Immature natural killer cell (primary cell): ENCODE measurements at regions not wholly inside any gene's neighbourhood (a gene's known extent, or its start where the extent isn't known, plus 50 kb on each side); places are given as distances from the start of the nearest gene placed in this dataset.
A peak's percentile ranks its signal among the peaks of the same experiment; 100 is the strongest.
"Not testable (repeated sequence)": the region's sequence is repeated elsewhere in the genome, so short reads cannot be mapped to it uniquely, and the experiment has no call there.

ENCODE experiments used
- DNase-seq, 3 donors: peaks; one replicate each; pipeline ENCODE4 v3.0.0; 2022; ENCODE audit warnings: mixed read lengths in 1 of 3
- H3K27ac Mint-ChIP-seq, 6 donors: one replicate each; pipeline ENCODE4 v1.8.0; 2020; ENCODE audit warnings: mixed read lengths in 6 of 6, mild to moderate bottlenecking in 5 of 6, inconsistent platforms in 4 of 6, moderate library complexity in 3 of 6
- H3K27me3 Mint-ChIP-seq, 3 donors: one replicate each; pipeline ENCODE4 v1.8.0; 2020 to 2021; ENCODE audit warnings: low read depth in 3 of 3, mild to moderate bottlenecking in 3 of 3, mixed read lengths in 3 of 3, moderate library complexity in 3 of 3, inconsistent platforms in 1 of 3
- H3K36me3 Mint-ChIP-seq, 3 donors: one replicate each; pipeline ENCODE4 v1.8.0; 2020; ENCODE audit warnings: mixed read lengths in 3 of 3, inconsistent platforms in 2 of 3, mild to moderate bottlenecking in 2 of 3
- H3K4me1 Mint-ChIP-seq, 2 donors: one replicate each; pipeline ENCODE4 v1.8.0; 2020; ENCODE audit warnings: inconsistent platforms in 2 of 2, mild to moderate bottlenecking in 2 of 2, mixed read lengths in 2 of 2, moderate library complexity in 1 of 2
- H3K4me3 Mint-ChIP-seq, 5 donors: one replicate each; pipeline ENCODE4 v1.8.0; 2020; ENCODE audit warnings: mild to moderate bottlenecking in 5 of 5, mixed read lengths in 5 of 5, inconsistent platforms in 3 of 5, moderate library complexity in 3 of 5
- H3K9me3 Mint-ChIP-seq, 6 donors: one replicate each; pipeline ENCODE4 v1.8.0; 2020; ENCODE audit warnings: mild to moderate bottlenecking in 6 of 6, mixed read lengths in 6 of 6, inconsistent platforms in 4 of 6, moderate library complexity in 3 of 6

GRCh38 chr21:18151046-18151445 is 93.6 kb upstream of the CHODL start:
- Mint-ChIP-seq H3K36me3 (no peaks in the 10 kb centered on the region), H3K4me3 (no peak overlapping the region), H3K27ac (peak overlapping the region in 2 of 6 donors; percentile 28 to 36), H3K9me3 (peaks cover 0 to 1% (median 0%) of the 10 kb centered on the region in 6 donors), H3K4me1 (peaks cover 58% of the 10 kb centered on the region in 2 donors), H3K27me3 (peaks cover 5 to 10% (median 9%) of the 10 kb centered on the region in 3 donors)
- no peak for DNase-seq

- peaks cover 3 to 9% (median 8%) of the 10 kb centered on the region in 3 donors for H3K27me3 Mint-ChIP-seq
- peaks cover 0 to 1% (median 0%) of the 10 kb centered on the region in 6 donors for H3K9me3 Mint-ChIP-seq
- H3K4me1 Mint-ChIP-seq: peaks cover 31 to 33% of the 10 kb centered on the region in 2 donors
- H3K27ac Mint-ChIP-seq: peak overlapping the region in 1 of 6 donors; percentile 12
- DNase-seq: no peak
- H3K4me3 Mint-ChIP-seq: no peak overlapping the region
- H3K36me3 Mint-ChIP-seq: no peaks in the 10 kb centered on the region
Observed at GRCh38 chr21:18148401-18148800, 96.2 kb upstream of the CHODL start.

- Mint-ChIP-seq H3K4me3 (no peak overlapping the region), H3K4me1 (peaks cover 24 to 26% of the 10 kb centered on the region in 2 donors), H3K27me3 (peaks cover 3 to 9% (median 8%) of the 10 kb centered on the region in 3 donors), H3K36me3 (no peaks in the 10 kb centered on the region), H3K27ac (no peak overlapping the region), H3K9me3 (peaks cover 0 to 1% (median 0%) of the 10 kb centered on the region in 6 donors)
- no peak for DNase-seq
Observed at GRCh38 chr21:18147678-18148077, 97.0 kb upstream of the CHODL start.

- H3K36me3 Mint-ChIP-seq: no peaks in the 10 kb centered on the region
- DNase-seq: no peak
- no peak overlapping the region for H3K4me3 Mint-ChIP-seq
- no peak overlapping the region for H3K27ac Mint-ChIP-seq
- H3K4me1 Mint-ChIP-seq: peaks cover 15 to 18% of the 10 kb centered on the region in 2 donors
- H3K27me3 Mint-ChIP-seq: peaks cover 2 to 6% (median 6%) of the 10 kb centered on the region in 3 donors
- H3K9me3 Mint-ChIP-seq: peaks cover 0 to under 1% (median 0%) of the 10 kb centered on the region in 6 donors
Observed at GRCh38 chr21:18146820-18147219, 97.8 kb upstream of the CHODL start.

- H3K4me1 Mint-ChIP-seq: peaks cover 0 to 4% of the 10 kb centered on the region in 2 donors
- no peaks in the 10 kb centered on the region for H3K9me3 Mint-ChIP-seq
- no peaks in the 10 kb centered on the region for H3K36me3 Mint-ChIP-seq
- peaks cover 0 to 4% (median 4%) of the 10 kb centered on the region in 3 donors for H3K27me3 Mint-ChIP-seq
- H3K4me3 Mint-ChIP-seq: no peak overlapping the region
- H3K27ac Mint-ChIP-seq: no peak overlapping the region
- no peak for DNase-seq
Observed at GRCh38 chr21:18144339-18144738, 100.3 kb upstream of the CHODL start.

GRCh38 chr21:18142655-18143054 is 102.0 kb upstream of the CHODL start:
- Mint-ChIP-seq H3K27ac (no peak overlapping the region), H3K4me1 (no peaks in the 10 kb centered on the region), H3K27me3 (peaks cover 0 to 4% (median 4%) of the 10 kb centered on the region in 3 donors), H3K36me3 (no peaks in the 10 kb centered on the region), H3K9me3 (peaks cover 0 to 1% (median 0%) of the 10 kb centered on the region in 6 donors), H3K4me3 (no peak overlapping the region)
- DNase-seq: no peak

- Mint-ChIP-seq H3K9me3 (peaks cover 0 to 4% (median 0%) of the 10 kb centered on the region in 6 donors), H3K4me1 (no peaks in the 10 kb centered on the region), H3K27ac (no peak overlapping the region), H3K4me3 (no peak overlapping the region), H3K27me3 (peaks cover 0 to 3% (median 2%) of the 10 kb centered on the region in 3 donors), H3K36me3 (no peaks in the 10 kb centered on the region)
- no peak for DNase-seq
Observed at GRCh38 chr21:18138507-18138906, 106.1 kb upstream of the CHODL start.

GRCh38 chr21:18129526-18129925 is 115.1 kb upstream of the CHODL start:
- DNase-seq: no peak
- Mint-ChIP-seq H3K4me3 (no peak overlapping the region), H3K27ac (no peak overlapping the region)

GRCh38 chr21:18118566-18118965 is 126.1 kb upstream of the CHODL start:
- Mint-ChIP-seq H3K36me3 (no peaks in the 10 kb centered on the region), H3K9me3 (peaks cover 0 to 3% (median 0%) of the 10 kb centered on the region in 6 donors), H3K27ac (no peak overlapping the region), H3K27me3 (peaks cover 2 to 5% (median 3%) of the 10 kb centered on the region in 3 donors), H3K4me1 (no peaks in the 10 kb centered on the region), H3K4me3 (no peak overlapping the region)
- no peak for DNase-seq

More at GRCh38 chr21:18129526-18129925, 115.1 kb upstream of the CHODL start:
- Mint-ChIP-seq H3K9me3 (no peaks in the 10 kb centered on the region), H3K36me3 (no peaks in the 10 kb centered on the region), H3K4me1 (no peaks in the 10 kb centered on the region), H3K27me3 (peaks cover 0 to 7% (median 2%) of the 10 kb centered on the region in 3 donors)

- no peak overlapping the region for H3K4me3 Mint-ChIP-seq
- no peak for DNase-seq
- H3K9me3 Mint-ChIP-seq: peaks cover 0 to 3% (median 0%) of the 10 kb centered on the region in 6 donors
- H3K36me3 Mint-ChIP-seq: no peaks in the 10 kb centered on the region
- H3K4me1 Mint-ChIP-seq: no peaks in the 10 kb centered on the region
- H3K27me3 Mint-ChIP-seq: peaks cover 2 to 4% (median 3%) of the 10 kb centered on the region in 3 donors
- H3K27ac Mint-ChIP-seq: no peak overlapping the region
Observed at GRCh38 chr21:18117176-18117575, 127.5 kb upstream of the CHODL start.

GRCh38 chr21:18114810-18115209 is 129.8 kb upstream of the CHODL start:
- Mint-ChIP-seq H3K36me3 (no peaks in the 10 kb centered on the region), H3K27me3 (peaks cover 2 to 4% (median 3%) of the 10 kb centered on the region in 3 donors), H3K4me3 (no peak overlapping the region), H3K4me1 (no peaks in the 10 kb centered on the region), H3K9me3 (peaks cover 0 to 3% (median 0%) of the 10 kb centered on the region in 6 donors), H3K27ac (no peak overlapping the region)
- DNase-seq: no peak

- no peak overlapping the region for H3K27ac Mint-ChIP-seq
- peaks cover 0 to 2% (median 0%) of the 10 kb centered on the region in 6 donors for H3K9me3 Mint-ChIP-seq
- no peaks in the 10 kb centered on the region for H3K4me1 Mint-ChIP-seq
- no peak for DNase-seq
- no peak overlapping the region for H3K4me3 Mint-ChIP-seq
- no peaks in the 10 kb centered on the region for H3K36me3 Mint-ChIP-seq
- peaks cover 0 to 2% (median 1%) of the 10 kb centered on the region in 3 donors for H3K27me3 Mint-ChIP-seq
Observed at GRCh38 chr21:18104802-18105201, 139.8 kb upstream of the CHODL start.

GRCh38 chr21:18096413-18096812 is 148.2 kb upstream of the CHODL start:
- Mint-ChIP-seq H3K9me3 (peaks cover 26 to 58% (median 40%) of the 10 kb centered on the region in 6 donors), H3K36me3 (peaks cover 0 to 17% (median 0%) of the 10 kb centered on the region in 3 donors)
- not testable (repeated sequence) for H3K4me3 Mint-ChIP-seq, H3K4me1 Mint-ChIP-seq, H3K27me3 Mint-ChIP-seq, DNase-seq, H3K27ac Mint-ChIP-seq

GRCh38 chr21:18089786-18090185 is 154.8 kb upstream of the CHODL start:
- Mint-ChIP-seq H3K27ac (no peak overlapping the region), H3K4me3 (no peak overlapping the region), H3K9me3 (peaks cover 11 to 58% (median 17%) of the 10 kb centered on the region in 6 donors), H3K4me1 (no peaks in the 10 kb centered on the region), H3K27me3 (peaks cover 1 to 2% (median 1%) of the 10 kb centered on the region in 3 donors), H3K36me3 (peaks cover 0 to 27% (median 0%) of the 10 kb centered on the region in 3 donors)
- no peak for DNase-seq

GRCh38 chr21:18070392-18070791 is 174.2 kb upstream of the CHODL start:
- Mint-ChIP-seq H3K27me3 (no peaks in the 10 kb centered on the region), H3K9me3 (no peaks in the 10 kb centered on the region), H3K4me3 (no peak overlapping the region), H3K27ac (no peak overlapping the region), H3K4me1 (no peaks in the 10 kb centered on the region), H3K36me3 (no peaks in the 10 kb centered on the region)
- no peak for DNase-seq
